Neural cell (in vitro differentiated cells): ENCODE measurements at regions not wholly inside any gene's neighbourhood (a gene's known extent, or its start where the extent isn't known, plus 50 kb on each side); places are given as distances from the start of the nearest gene placed in this dataset.

Source experiments
- H2AFZ ChIP-seq: fragments of 200-600, 300-800 bp; sonication (generic), shearing (Covaris generic); 2 replicates; pipeline ENCODE4 v1.6.0; 2014; ENCODE audit warnings: low read depth, mild to moderate bottlenecking, antibody characterized with exemption, low read length, moderate library complexity
- H3F3A ChIP-seq: fragments of 200-600 bp; shearing (Covaris generic); 2 replicates; pipeline ENCODE4 v1.6.1; 2016; ENCODE audit warnings: mild to moderate bottlenecking, moderate library complexity, mixed read lengths, antibody characterized with exemption, low read length; ENCODE audit not compliant: insufficient read depth, poor library complexity, severe bottlenecking
- H3K27ac ChIP-seq: fragments of 200-600, 300-800 bp; sonication (generic), shearing (Covaris generic); 2 replicates; pipeline ENCODE4 v1.5.1; 2014; ENCODE audit warnings: mild to moderate bottlenecking, low read length, moderate library complexity
- H3K27me3 ChIP-seq: fragments of 300-800, 200-600 bp; sonication (generic), shearing (Covaris generic); 2 replicates; pipeline ENCODE4 v1.6.0; 2014; ENCODE audit warnings: mild to moderate bottlenecking, low read depth, low read length, moderate library complexity; ENCODE audit not compliant: insufficient read depth
- H3K36me3 ChIP-seq: fragments of 300-800, 200-600 bp; sonication (generic), shearing (Covaris generic); 2 replicates; pipeline ENCODE4 v1.5.1; 2014; ENCODE audit warnings: mild to moderate bottlenecking, antibody characterized with exemption, low read length, moderate library complexity; ENCODE audit not compliant: insufficient read depth
- H3K4me2 ChIP-seq: fragments of 300-800, 200-600 bp; sonication (generic), shearing (Covaris generic); 2 replicates; pipeline ENCODE4 v1.6.0; 2014; ENCODE audit warnings: mild to moderate bottlenecking, low read length
- H3K4me3 ChIP-seq: fragments of 300-800, 200-600 bp; sonication (generic), shearing (Covaris generic); 2 replicates; pipeline ENCODE4 v1.5.1; 2014; ENCODE audit warnings: mild to moderate bottlenecking, low read length, moderate library complexity
- H3K79me2 ChIP-seq: fragments of 200-600 bp; shearing (Covaris generic); replicated peaks from 2 replicates; pipeline ENCODE4 v1.6.0; 2014; ENCODE audit warnings: mild to moderate bottlenecking, low read length, moderate library complexity; ENCODE audit not compliant: insufficient read depth
- H3K9ac ChIP-seq: fragments of 300-800, 200-600 bp; sonication (generic), shearing (Covaris generic); 2 replicates; pipeline ENCODE4 v1.6.1; 2016; ENCODE audit warnings: mild to moderate bottlenecking, low read length, mixed read lengths
- H3K9me2 ChIP-seq: fragments of 200-600 bp; shearing (Covaris generic); 2 replicates; pipeline ENCODE4 v1.6.1; 2016; ENCODE audit warnings: mild to moderate bottlenecking, low read length, mixed read lengths; ENCODE audit not compliant: insufficient read depth
- H3K9me3 ChIP-seq: fragments of 200-600, 300-800 bp; sonication (generic), shearing (Covaris generic); 2 replicates; pipeline ENCODE4 v1.6.1; 2016; ENCODE audit warnings: mild to moderate bottlenecking, mixed run types, low read length, moderate library complexity, mixed read lengths
- H4K20me1 ChIP-seq: fragments of 200-600 bp; shearing (Covaris generic); 2 replicates; pipeline ENCODE4 v1.6.1; 2016; ENCODE audit warnings: mild to moderate bottlenecking, mixed run types; ENCODE audit not compliant: insufficient read depth
- CTCF ChIP-seq: fragments of 450-650 bp; IDR thresholded peaks from 2 replicates; pipeline ENCODE4 v1.5.1; 2014; ENCODE audit warnings: antibody characterized with exemption, mild to moderate bottlenecking, moderate library complexity; ENCODE audit not compliant: poor library complexity, severe bottlenecking
- EP300 ChIP-seq: fragments of 450-650 bp; conservative IDR thresholded peaks from 2 replicates; pipeline ENCODE4 v1.6.1; 2014; ENCODE audit warnings: antibody characterized with exemption, mild to moderate bottlenecking, moderate library complexity; ENCODE audit not compliant: poor library complexity, severe bottlenecking
- EZH2 ChIP-seq: fragments of 200-600, 300-800 bp; shearing (Covaris generic), sonication (generic); IDR thresholded peaks from 2 replicates; pipeline ENCODE4 v1.6.1; 2014; ENCODE audit warnings: antibody characterized with exemption, low read length, borderline replicate concordance, mild to moderate bottlenecking; ENCODE audit not compliant: insufficient read depth, poor library complexity, severe bottlenecking
- MXI1 ChIP-seq: fragments of 450-650 bp; conservative IDR thresholded peaks from 2 replicates; pipeline ENCODE4 v1.6.1; 2014; ENCODE audit warnings: antibody characterized with exemption, mild to moderate bottlenecking; ENCODE audit not compliant: poor library complexity, severe bottlenecking
- POLR2AphosphoS5 ChIP-seq: IDR thresholded peaks from 2 replicates; pipeline ENCODE4 v1.6.1; 2012
- RAD21 ChIP-seq: fragments of 450-650 bp; conservative IDR thresholded peaks from 2 replicates; pipeline ENCODE4 v1.6.1; 2014; ENCODE audit warnings: antibody characterized with exemption, mild to moderate bottlenecking, moderate library complexity
- REST ChIP-seq: IDR thresholded peaks from 2 replicates; pipeline ENCODE4 v1.6.1; 2012; ENCODE audit warnings: borderline replicate concordance
- SMC3 ChIP-seq: fragments of 450-650 bp; conservative IDR thresholded peaks from 2 replicates; pipeline ENCODE4 v1.6.1; 2014; ENCODE audit warnings: antibody characterized with exemption, mild to moderate bottlenecking, moderate library complexity; ENCODE audit not compliant: poor library complexity
- TAF1 ChIP-seq: IDR thresholded peaks from 2 replicates; pipeline ENCODE4 v1.6.1; 2012; ENCODE audit warnings: low read depth

GRCh38 chr3:176206809-176207208 is 990.5 kb downstream of the TBL1XR1 start:
- Histone ChIP-seq H3K27ac (no peak overlapping the region), H3K9me3 (no peaks in the 10 kb centered on the region), H3K9ac (no peak overlapping the region), H3K79me2 (no peaks in the 10 kb centered on the region), H3K4me2 (no peak overlapping the region), H2AFZ (no peak overlapping the region), H3F3A (no peaks in the 10 kb centered on the region), H3K27me3 (no peaks in the 10 kb centered on the region), H3K4me3 (no peak overlapping the region), H4K20me1 (no peaks in the 10 kb centered on the region), H3K9me2 (no peaks in the 10 kb centered on the region), H3K36me3 (no peaks in the 10 kb centered on the region)
- TF ChIP-seq POLR2AphosphoS5 (peak; percentile 80), EP300 (peak; percentile 87), TAF1 (no peak)

GRCh38 chr3:176202652-176203051 is 994.6 kb downstream of the TBL1XR1 start:
- no peaks in the 10 kb centered on the region for H3K27me3 ChIP-seq
- H4K20me1 ChIP-seq: no peaks in the 10 kb centered on the region
- H3K79me2 ChIP-seq: no peaks in the 10 kb centered on the region
- no peaks in the 10 kb centered on the region for H3K36me3 ChIP-seq
- no peaks in the 10 kb centered on the region for H3K9me2 ChIP-seq
- TF ChIP-seq RAD21 (no peak), EZH2 (no peak), TAF1 (no peak), POLR2AphosphoS5 (no peak), EP300 (no peak), REST (no peak), SMC3 (no peak), MXI1 (no peak), CTCF (no peak)
- H3K4me2 ChIP-seq: no peak overlapping the region
- no peaks in the 10 kb centered on the region for H3K9me3 ChIP-seq
- H3K27ac ChIP-seq: no peak overlapping the region
- no peaks in the 10 kb centered on the region for H3F3A ChIP-seq
- no peak overlapping the region for H3K4me3 ChIP-seq
- H2AFZ ChIP-seq: no peak overlapping the region
- H3K9ac ChIP-seq: no peak overlapping the region
